GM21423 (cell line): ENCODE measurements at regions not wholly inside any gene's neighbourhood (a gene's known extent, or its start where the extent isn't known, plus 50 kb on each side); places are given as distances from the start of the nearest gene placed in this dataset.

Source experiments
- ATAC-seq: cut with Tn5 transposase; IDR thresholded peaks from one replicate; pipeline ENCODE4 v1.9.1; 2021; ENCODE audit warnings: mild to moderate bottlenecking, moderate library complexity; ENCODE audit not compliant: unreplicated experiment

DNA sequence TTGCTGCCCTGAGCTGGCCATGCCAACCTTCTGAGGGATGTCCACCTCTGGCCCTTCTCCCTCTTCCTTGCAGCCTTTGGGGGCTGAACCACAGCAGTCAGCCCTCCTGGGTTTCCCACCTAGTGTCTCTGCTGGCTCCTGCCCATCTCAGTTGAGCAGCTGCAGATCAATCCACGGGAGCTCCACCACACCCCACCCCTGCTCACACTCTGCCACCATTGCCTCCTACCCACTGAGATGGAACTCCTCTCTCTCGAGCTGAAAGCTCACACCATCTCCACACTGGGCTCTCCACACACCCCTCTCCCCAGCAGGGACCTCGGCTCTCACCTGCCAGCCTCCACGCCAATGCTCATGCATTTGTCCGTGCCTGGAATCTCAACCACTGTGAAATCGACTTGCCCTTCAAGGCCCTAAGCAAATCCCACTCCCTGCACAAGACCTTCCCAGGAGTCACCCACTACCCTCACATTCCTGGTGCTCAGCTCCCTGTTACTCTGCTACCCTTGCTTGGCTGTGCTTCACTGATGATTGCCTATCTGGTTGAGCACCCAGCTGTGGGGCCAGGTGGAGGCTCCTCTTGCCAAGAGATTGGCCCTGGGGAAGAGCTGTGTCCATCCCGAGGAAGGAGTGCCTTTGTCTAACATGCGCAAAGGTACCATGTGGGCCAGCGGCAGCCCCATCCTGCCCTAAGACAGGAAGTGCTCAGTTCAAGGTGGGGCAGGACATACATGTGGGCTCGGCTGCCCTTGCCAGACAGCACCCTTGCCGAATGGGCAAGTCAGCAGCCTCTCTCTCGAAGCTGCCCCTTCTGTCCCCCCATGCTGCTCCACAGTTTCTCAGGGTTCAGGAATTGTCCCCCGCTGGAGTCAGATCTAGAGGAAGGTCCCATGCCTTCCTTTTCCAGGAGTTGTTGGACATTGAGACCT lies 208.7 kb downstream of the CYP26B1 start:
- ATAC-seq = no peak

DNA sequence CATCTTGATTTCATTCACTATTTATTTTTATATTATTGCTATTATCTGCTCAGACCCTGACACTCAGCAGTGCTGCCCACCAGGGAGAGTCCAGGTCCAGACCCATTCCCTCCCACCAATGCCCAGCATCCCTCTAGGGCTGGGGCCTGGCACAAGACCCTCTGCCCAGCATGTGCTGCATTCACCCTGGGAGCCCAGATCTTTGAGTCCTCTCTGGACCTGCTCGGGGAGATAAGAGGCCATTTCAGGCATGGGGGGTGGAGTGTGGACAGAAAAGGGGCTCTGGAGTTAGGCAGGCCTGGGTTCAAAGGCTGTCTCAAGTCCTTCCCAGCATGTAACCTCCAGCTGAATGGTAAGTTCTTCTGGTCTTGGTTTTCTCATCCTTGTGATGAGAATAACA lies 209.6 kb downstream of the CYP26B1 start:
- no peak for ATAC-seq

DNA sequence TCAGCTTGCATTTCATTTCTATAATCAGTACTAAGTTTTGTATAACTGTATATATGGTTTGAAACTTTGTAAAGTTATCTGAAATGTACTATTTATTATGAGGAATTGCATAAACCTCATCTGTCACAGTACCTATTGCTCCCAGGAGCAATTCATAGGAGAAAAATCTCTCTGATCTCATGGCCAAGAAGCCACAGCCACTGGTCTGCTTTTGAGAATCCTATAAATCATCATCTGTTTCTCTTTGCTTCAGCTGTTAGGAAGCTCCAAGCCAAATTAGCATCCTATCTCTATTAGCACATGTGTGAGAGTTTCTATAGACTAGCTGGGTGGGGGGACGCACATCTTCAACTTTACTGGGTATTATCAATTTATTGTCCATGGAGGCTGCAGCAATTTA lies 210.3 kb downstream of the CYP26B1 start:
- no peak for ATAC-seq

DNA sequence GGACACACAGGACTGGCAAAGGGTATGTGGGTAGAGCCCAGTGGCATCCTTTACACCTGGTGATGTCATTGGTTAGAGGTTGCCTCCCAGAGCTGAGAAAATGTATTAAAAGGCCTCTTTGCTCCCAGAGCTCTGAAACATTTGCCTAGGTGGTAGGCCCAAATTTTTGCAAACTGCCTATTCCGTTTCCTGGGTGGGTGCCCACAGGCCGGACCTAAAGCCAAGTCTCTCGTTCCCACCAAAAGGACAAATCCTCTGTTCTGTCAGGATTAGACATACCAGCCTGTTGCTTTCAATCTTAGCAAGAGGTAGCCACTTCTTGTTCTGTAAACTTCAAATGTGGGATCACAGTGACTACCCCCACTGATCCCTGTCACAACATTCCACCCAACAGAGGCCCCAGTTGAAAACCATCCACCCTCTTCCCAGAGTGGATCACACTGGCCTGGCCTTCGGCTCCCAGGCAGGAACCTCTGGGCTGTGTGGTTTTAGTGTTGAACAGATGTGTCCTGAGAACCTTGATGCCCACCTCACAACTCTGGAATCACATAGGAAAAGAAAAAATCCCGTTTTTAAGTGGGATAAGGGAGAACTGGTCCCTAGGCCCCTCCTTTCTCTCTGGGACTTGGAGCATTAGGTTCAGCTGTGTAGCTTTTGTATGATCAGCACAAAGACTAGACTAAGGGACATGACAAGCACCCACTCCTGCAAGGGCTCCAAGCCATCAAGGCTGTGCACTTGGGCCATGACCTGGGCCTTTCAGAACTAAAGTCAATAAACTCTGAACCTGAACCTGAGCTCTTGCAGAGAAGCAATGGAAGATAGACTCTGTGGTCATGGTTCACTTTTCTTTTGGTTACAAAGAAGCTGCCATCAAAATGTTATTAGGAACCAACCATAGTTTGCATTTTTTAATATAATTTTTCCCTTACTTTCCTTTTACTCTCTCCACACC lies 211.3 kb downstream of the CYP26B1 start:
- no peak for ATAC-seq

DNA sequence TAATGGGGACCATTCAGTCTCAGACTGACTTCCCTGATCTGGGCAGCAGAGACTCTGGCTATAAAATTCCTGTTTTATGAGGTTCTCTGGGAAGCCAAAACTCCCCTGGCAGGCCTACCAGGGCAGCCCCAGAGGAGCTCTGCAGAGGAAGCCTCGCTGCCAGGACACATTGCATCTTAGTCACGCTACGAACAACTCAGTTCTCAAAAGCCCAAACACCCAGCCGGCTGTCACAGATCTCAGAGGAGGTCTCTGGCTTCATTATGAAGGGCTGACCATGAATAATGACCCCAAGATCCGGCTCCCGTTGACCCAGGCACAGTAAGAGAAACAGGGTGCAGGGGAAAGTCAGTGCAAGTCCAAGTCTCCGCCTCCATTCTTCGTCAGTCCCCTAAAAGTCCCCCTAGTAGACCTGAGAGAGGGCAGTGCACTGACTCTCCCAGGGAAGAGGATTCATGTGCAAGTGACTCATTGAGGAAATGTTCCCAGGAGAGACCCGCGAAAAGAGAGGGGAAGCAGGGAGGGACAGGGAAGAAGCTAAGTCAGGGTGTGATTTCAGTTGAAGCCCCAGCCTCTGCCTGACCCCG lies 212.3 kb downstream of the CYP26B1 start:
- ATAC-seq = no peak

DNA sequence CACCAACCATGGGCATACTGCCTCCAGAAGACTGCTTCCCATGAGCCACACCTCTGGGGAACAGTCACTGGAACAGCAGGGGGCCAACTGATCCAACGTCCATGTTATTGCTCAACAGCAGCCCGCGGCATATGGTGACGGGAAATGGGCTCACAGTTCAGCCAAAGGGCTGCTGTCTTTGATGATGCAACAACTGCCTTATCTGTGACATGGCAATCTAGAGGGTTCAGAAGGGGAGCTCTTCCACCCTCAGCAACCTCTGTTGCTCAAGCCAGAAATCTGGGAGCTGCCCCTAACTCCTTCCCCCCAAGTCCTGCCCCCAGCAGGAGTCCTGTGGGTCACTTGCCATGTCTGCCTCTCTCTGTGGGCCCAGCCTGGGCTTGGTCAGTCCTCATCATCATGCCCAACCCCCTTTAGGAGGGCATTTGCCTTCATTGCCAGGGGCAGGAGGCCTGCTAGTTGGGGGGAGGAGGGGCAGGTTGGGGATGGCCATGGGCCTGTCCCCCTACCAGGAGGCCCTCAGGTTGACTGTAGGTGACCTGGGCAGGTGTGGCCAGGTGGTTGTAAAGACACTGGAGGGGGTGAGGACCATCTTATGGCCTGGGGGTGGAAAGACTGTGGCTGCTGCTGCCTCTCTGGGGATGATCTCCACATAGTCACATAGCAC lies 212.9 kb downstream of the CYP26B1 start:
- no peak for ATAC-seq

DNA sequence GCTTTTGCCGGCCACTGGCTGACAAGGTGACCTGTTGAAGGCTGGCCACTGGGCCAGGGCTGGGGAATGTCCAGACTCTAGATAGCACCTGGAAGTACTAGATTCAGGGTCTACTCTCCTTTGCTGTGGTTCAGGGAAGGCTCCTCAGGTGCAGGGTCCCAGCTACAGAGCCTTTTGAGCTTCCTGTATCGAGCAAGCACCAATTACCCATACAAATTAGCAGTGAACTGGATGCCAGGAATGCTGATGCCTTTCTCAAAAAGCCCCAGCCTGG lies 213.4 kb downstream of the CYP26B1 start:
- no peak for ATAC-seq

DNA sequence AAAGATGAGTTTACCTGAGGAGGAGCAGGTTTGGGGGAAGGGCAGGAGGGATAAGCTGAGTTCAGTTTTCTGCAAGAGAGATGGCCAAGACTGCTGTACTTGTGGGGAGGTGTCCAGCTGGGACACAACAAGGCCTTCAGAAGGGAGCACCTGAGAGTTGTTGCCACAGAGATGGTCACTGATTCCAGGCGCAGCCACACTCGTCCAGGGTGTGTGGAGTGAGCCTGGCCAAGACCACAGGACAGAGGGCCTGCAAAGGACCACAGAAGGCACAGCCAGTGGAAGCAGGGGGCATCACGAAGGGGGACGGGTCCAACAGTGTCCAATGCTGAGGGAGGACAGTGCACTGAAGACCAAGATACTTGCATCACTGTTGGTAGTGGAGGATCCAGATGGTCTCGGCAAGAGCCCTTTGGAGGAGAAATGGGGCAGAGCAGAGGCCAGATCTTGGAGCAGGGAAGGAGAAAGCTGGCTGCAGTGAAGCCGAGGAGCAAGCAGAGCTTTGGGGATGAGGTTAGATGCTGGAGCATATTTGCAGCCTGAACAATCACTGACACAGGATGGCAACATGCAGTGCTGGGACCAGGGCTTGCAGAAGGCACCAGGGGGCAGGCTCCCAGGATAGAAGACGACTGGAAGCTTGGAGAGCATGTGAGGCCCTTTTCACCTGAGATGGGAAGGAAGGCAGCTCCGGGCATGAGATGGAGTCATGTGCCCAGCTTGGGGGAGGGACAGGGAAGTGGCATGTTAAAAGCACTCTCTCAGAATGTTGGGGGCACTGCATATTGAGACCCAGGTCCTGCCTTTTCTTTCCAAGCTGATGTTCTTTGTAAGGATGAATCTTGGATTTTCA lies 214.0 kb downstream of the CYP26B1 start:
- no peak for ATAC-seq

DNA sequence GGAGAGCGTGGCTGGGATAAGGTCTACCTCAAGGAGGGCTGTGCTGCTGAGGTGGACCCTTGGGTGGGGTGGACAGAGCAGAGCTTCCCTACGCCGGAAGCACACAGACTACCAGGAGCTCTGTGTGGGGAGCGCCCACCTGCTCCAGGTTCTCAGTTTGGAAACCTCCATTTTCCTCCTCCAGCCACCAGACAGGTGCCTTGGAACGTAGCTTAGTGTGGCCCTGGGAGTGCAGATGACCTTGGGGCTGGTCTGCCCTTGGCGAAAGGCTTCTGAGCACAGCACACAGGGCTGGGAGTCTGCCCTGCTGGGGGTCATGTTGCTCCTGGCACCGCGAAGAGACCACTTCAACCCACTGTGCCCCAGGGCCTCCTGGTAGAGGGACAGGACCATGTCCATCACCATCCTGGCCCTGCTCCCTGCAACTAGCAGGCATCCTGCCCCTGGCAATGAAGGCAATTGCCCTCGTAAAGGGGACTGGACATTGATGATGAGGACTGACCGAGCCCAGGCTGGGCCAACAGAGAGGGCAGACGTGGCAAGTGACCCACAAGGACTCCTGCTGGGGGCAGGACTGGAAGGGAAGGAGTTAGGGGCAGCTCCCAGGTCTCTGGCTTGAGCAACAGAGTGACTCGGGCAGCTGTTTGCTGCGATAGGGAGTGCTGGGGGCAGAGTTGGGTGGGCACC lies 214.7 kb downstream of the CYP26B1 start:
- ATAC-seq = no peak

DNA sequence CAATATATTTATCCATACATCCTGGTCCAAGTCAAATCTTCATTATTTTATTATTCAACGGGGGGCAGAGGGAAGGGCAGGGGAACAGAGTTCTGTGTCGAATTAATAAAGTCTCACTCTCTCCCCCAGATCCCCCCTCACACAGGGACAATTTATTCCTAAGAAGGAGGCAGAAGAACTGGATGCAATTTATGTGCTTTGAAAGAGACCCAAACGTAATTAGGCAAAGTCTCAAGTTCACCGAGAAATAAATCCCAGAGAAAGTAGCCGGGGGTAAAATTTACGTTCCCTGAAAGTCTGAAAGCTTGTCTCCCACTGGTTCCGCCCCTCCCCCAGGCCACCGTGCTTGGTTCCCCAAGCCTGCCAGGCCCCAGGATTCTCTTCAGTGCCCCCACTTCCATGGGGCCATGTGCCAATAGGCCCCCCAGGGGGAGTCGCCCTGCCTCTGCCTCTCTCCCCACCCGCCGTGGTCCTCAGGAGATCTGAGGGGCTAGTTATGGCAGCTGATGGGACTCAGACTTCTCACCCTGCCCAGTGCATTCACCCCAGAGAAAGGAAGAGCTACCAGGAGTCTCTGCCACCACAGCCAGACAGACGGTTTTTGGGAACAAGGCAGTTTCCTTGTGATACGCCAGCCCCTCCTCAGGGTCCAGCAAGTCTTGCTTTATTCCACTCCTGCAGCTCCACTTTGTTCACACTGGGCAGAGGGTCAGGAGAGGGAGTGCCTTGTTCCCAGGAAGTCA lies 215.5 kb downstream of the CYP26B1 start:
- ATAC-seq = no peak

DNA sequence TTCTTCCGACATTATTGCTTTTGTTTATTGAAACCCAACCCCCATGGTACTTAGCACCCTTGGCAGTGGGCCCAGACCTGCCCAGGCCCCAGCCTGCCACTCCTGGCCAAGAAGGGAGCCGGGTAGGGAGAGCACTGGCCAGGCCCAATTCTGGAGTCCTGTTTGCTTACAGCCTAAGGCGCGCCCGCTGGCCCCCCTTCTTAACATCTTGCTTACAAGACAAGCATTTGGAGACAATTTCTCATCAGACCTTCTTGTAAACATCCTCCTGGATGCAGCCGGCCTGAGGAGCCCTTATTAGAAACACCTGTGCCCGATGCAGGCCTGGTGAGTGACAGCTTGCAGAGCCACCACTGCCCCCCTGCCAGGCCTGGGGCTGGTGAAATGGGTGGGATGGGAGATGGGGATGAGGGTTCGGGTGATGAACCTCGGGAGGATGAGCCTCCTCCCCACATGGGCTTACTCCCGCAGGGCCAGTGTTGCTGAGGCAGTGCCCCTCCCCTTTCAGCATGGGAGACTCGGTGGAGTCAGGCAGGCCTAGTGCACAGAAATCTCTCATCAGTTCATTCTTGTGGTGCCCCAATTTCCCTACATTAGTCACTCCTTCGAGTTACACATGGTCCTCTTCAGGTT lies 217.5 kb downstream of the CYP26B1 start:
- no peak for ATAC-seq

DNA sequence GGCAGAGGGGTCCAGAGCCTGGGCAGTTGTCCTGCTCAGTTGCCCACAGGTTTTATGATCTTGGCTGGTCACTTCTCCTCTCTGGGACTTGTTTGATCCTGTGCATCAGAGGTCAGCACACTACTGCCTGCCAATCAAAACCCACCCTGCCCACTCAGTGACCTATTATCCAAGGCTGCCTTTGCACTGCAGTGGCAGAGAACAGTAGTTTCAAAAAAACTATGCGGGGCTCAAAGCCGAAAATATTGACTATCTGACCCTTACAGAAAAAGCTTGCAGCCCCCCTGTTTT lies 218.2 kb downstream of the CYP26B1 start:
- no peak for ATAC-seq

DNA sequence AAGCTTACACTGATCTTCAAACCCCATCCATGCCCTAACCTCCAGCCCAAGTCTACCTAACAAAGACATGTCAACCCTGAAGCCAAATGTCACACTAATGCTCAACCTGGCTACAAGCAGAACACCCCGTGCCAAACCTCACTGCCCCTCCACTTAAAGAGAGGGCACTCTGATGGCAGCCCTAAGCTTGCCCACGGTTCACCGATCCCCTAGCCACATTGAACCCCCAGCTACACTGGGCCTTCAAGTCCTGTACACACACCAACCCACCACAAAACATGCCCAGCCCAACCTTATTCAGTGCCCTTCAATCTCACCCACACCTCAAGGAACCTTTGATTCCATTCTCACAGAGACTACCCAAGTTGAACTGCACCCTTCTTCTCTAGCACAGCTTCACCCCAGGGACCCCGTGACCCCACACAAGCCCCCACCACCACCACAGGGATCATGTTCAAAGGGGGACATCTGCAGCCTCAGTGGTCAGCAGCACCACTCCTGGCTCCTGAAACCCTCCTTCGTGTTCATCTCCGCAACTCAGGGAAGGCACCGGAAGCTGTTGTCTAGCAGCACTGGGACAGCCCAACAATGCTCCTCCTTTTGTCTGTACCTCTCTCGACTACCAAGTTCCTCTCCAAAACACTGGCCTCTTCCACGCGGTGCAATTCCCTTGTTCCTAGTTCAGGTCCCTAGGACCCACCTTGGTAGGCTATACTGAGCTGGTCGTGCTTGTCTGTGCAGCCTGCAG lies 218.8 kb downstream of the CYP26B1 start:
- ATAC-seq = no peak

DNA sequence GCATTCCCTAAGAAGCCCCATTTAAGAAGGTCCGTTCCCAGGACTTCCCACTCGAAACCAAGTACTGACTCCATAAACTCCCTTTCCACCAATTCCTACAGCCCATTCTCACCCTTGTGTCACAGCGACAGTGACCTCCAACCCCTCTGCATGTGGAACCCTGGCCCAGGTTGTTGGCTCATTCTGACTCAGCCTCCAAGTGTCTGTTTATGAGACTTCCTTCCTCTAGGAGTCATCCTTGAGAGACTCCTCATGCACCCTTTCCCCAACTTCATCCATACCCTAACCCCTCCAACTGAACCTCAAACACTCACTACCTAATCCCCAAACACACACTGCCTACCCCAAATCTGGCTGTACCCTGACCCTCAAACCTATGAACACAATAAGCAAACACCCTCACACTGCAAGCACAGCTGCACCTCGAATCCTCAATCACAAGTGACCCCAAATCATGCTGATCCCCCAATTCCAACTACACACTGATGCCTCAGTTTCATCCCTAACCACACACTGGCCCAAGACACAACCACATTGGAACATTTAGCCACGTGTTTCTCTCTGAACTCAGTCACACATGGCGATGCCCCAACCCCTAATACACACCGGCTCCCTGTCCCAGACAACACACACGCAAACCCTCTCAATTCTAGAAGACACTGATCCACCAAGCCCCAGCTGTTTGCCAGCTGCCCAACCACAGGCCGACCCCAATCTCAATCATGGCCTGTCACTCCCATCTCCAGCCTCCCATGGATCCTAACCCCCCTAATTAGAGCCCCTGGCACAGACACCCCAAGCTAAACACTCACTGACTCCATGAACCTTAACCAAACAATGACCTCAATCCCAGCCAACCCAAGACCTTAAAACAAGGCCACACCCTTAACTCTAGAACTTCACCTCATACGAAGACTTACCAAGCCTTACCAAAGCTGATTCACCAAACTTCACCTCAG lies 219.6 kb downstream of the CYP26B1 start:
- no peak for ATAC-seq

DNA sequence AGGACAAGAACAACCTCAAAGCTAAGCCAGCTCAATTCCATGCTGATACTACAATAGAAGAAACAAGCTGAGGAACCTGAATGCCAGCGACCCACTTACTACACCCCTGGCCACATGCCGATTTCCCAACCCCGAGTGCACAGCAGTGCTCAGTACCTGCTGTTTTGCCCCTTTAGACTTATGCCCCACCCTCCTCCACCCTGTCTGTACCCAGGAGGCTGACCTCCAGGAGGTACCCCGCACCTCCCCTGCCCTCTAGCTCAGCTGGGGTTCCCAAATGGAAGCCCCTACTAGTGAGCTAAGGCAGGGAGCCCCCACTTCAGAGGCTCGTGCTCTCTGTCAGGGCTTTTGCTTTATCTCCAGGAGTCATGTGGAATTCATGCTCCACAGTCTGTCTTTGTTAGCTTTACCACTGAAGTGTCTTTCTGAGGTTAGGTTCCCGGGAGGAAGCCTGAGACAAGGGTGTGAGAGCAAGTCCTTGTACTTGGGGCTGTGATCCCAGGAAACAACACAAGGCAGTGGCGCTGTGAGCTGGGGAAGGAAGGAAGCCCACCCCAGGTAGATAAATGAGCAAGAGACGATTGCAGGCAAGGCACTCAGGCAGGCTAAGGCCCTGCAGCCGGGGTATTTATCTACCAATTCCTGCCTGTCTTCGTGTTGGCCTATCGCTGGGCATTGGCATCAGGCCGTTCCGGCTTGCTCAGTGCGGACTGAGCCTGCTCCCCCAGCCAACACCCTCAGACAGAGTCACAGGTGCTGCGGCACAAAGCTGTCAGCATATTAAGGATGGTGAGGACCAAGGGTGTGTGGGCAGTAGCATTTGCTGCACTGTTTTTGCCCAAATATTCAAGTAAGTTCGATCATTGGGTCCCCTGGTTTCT lies 220.5 kb downstream of the CYP26B1 start:
- ATAC-seq = no peak

DNA sequence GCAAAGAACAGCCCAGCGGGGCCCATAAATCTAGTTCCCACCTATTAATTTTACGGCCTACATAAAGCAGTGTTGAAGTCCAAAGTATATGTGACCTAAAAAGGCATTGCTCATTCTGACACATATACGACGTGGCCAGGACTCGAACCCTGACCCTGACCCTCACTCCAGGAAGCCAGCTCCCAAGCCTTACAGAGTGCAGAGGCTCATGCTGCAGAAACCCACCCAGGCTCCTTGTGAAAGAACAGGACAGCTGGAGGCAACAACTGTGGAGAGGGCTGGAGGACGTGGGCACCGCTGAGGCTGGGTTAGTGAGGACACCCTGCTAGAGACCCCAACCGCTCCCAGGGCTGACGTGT lies 221.6 kb downstream of the CYP26B1 start:
- ATAC-seq = no peak
